PC-9 (cell line): ENCODE measurements at regions not wholly inside any gene's neighbourhood (a gene's known extent, or its start where the extent isn't known, plus 50 kb on each side); places are given as distances from the start of the nearest gene placed in this dataset.

ENCODE experiments used
- BruUV-seq: library from RNA; stranded (reverse); fragments of 400-500 nt; replicated peaks from 2 replicates; lab custom pipeline; 2021; lab: Mats Ljungman, UMichigan
- CTCF ChIA-PET: fragments of 300-600 bp; sonication (Branson Sonifier 250); formaldehyde crosslinking; loops from one replicate; lab custom pipeline; 2022; ENCODE audit warnings: antibody characterized with exemption; lab: Charles Lee
- POLR2A ChIA-PET: fragments of 300-600 bp; sonication (Branson Sonifier 250); formaldehyde crosslinking; loops from one replicate; lab custom pipeline; 2022; ENCODE audit warnings: antibody characterized with exemption; ENCODE audit not compliant: unreplicated experiment; lab: Charles Lee
- DNase-seq, 2 experiments: peaks; one replicate each; pipeline versions ENCODE4 v3.0.0 to v3.0.0-alpha.2; 2015 to 2022; ENCODE audit warnings: mixed read lengths in 1 of 2
- H2AFZ ChIP-seq: fragments of 200-600 bp; sonication (generic); 2 replicates; pipeline ENCODE4 v1.8.1; 2017; ENCODE audit warnings: antibody characterized with exemption
- H3F3A ChIP-seq: fragments of 200-600 bp; sonication (generic); 2 replicates; pipeline ENCODE4 v1.8.1; 2017; ENCODE audit warnings: antibody characterized with exemption, mild to moderate bottlenecking, low read depth; ENCODE audit not compliant: insufficient read depth
- H3K27ac ChIP-seq: fragments of 200-600 bp; sonication (generic); 2 replicates; pipeline ENCODE4 v1.6.1; 2016; ENCODE audit warnings: mixed run types
- H3K27me3 ChIP-seq: fragments of 200-600 bp; sonication (generic); 2 replicates; pipeline ENCODE4 v1.6.1; 2016; ENCODE audit warnings: low read depth, mixed run types; ENCODE audit not compliant: insufficient read depth
- H3K36me3 ChIP-seq: fragments of 200-600 bp; sonication (generic); 2 replicates; pipeline ENCODE4 v1.6.1; 2016; ENCODE audit warnings: low read depth, mixed run types
- H3K4me1 ChIP-seq: fragments of 200-600 bp; sonication (generic); replicated peaks from 2 replicates; pipeline ENCODE4 v1.6.1; 2016; ENCODE audit warnings: mixed run types; ENCODE audit not compliant: insufficient read depth
- H3K4me2 ChIP-seq: fragments of 200-600 bp; sonication (generic); 2 replicates; pipeline ENCODE4 v1.6.1; 2017; ENCODE audit warnings: mixed run types
- H3K4me3 ChIP-seq: fragments of 200-600 bp; sonication (generic); 2 replicates; pipeline ENCODE4 v1.6.1; 2016; ENCODE audit warnings: mixed run types
- H3K79me2 ChIP-seq: fragments of 200-600 bp; sonication (generic); 2 replicates; pipeline ENCODE4 v1.6.1; 2017; ENCODE audit warnings: low read depth, mixed run types
- H3K9me2 ChIP-seq: fragments of 200-600 bp; sonication (generic); 2 replicates; pipeline ENCODE4 v1.8.1; 2017; ENCODE audit warnings: mild to moderate bottlenecking; ENCODE audit not compliant: insufficient read depth
- H3K9me3 ChIP-seq: fragments of 200-600 bp; sonication (generic); 2 replicates; pipeline ENCODE4 v1.8.1; 2016; ENCODE audit warnings: low read depth; ENCODE audit not compliant: insufficient read depth
- H4K20me1 ChIP-seq: fragments of 200-600 bp; sonication (generic); 2 replicates; pipeline ENCODE4 v1.8.1; 2017; ENCODE audit not compliant: insufficient read depth
- EZH2 ChIP-seq: fragments of 200-600 bp; sonication (generic); IDR thresholded peaks from 2 replicates; pipeline ENCODE4 v1.8.0; 2017; ENCODE audit warnings: antibody characterized with exemption, low read depth
- intact Hi-C: fragments of 100-400 bp; cut with micrococcal nuclease; formaldehyde crosslinking; loops from one replicate; pipeline ENCODE4 v1.10.0; 2022; ENCODE audit not compliant: unreplicated experiment
- TF ChIP-seq, protein P1 (sequence below): fragments of 200-600 bp; sonication (generic); conservative IDR thresholded peaks from 2 replicates; pipeline ENCODE4 v1.6.1; 2017; ENCODE audit warnings: mixed run types, antibody characterized with exemption, mild to moderate bottlenecking, moderate library complexity

DNA sequence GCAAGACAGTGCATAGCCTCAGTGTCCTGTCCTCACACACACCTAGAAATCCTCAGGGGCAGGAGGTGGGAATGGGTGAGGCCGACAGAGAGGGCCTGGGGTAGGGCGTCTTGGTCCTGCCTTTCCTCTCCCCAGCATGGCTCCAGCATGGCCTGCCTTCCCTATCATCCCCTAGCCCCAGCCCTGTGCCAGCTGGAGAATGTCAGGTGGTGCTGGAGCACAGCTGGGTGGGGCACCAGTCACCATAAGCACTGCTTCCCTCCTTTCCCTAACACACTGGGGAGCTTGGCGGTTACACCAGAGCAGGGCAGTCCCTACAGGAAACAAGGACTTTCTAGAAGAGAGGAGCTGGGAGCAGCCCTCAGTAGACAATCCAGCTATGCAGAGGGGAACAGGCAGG is 236.8 kb downstream of the KLF13 start:
- Histone ChIP-seq H3K4me3 (no peak overlapping the region), H2AFZ (no peak overlapping the region), H3K4me2 (no peak overlapping the region), H3K79me2 (no peaks in the 10 kb centered on the region), H3K4me1 (no peaks in the 10 kb centered on the region), H3K9me2 (no peaks in the 10 kb centered on the region), H3F3A (no peaks in the 10 kb centered on the region), H3K27me3 (no peaks in the 10 kb centered on the region), H4K20me1 (no peaks in the 10 kb centered on the region), H3K27ac (no peak overlapping the region), H3K36me3 (no peaks in the 10 kb centered on the region), H3K9me3 (no peaks in the 10 kb centered on the region)
- TF ChIP-seq, protein P1, sequence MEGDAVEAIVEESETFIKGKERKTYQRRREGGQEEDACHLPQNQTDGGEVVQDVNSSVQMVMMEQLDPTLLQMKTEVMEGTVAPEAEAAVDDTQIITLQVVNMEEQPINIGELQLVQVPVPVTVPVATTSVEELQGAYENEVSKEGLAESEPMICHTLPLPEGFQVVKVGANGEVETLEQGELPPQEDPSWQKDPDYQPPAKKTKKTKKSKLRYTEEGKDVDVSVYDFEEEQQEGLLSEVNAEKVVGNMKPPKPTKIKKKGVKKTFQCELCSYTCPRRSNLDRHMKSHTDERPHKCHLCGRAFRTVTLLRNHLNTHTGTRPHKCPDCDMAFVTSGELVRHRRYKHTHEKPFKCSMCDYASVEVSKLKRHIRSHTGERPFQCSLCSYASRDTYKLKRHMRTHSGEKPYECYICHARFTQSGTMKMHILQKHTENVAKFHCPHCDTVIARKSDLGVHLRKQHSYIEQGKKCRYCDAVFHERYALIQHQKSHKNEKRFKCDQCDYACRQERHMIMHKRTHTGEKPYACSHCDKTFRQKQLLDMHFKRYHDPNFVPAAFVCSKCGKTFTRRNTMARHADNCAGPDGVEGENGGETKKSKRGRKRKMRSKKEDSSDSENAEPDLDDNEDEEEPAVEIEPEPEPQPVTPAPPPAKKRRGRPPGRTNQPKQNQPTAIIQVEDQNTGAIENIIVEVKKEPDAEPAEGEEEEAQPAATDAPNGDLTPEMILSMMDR, result no peak
- TF ChIP-seq EZH2, result no peak
- intact Hi-C loops, result no loop called here
- ChIA-PET POLR2A (no interaction called here), CTCF (no interaction called here)
- no peak for DNase-seq
- no TSS peak for BruUV-seq

DNA sequence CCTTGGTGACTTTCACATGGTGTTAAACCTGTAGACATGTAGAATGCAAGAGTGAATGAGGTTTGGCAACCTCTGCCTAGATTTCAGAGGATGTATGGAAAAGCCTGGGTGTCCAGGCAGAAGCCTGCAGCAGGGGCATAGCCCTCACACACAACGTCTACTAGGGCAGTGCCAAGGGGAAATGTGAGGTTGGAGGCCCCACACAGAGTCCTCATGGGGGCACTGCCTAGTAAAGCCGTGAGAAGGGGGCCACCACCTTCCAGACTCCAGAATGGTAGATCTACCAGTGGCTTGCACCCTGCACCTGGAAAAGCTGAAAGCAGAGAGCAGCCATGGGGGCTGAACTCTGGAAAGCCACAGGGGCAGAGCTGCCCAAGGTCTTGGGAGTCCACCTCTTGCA is 241.2 kb downstream of the KLF13 start:
- Histone ChIP-seq H3K36me3 (no peaks in the 10 kb centered on the region), H3K79me2 (no peaks in the 10 kb centered on the region), H3K4me3 (no peak overlapping the region), H3K4me1 (no peaks in the 10 kb centered on the region), H3F3A (no peaks in the 10 kb centered on the region), H3K9me3 (no peaks in the 10 kb centered on the region), H3K27me3 (peaks cover 21% of the 10 kb centered on the region), H3K4me2 (no peak overlapping the region), H3K27ac (no peak overlapping the region), H4K20me1 (no peaks in the 10 kb centered on the region), H2AFZ (no peak overlapping the region), H3K9me2 (no peaks in the 10 kb centered on the region)
- BruUV-seq, result no TSS peak
- no peak for DNase-seq
- TF ChIP-seq EZH2, result no peak
- TF ChIP-seq, protein P1, result no peak
- intact Hi-C loops, result no loop called here
- CTCF ChIA-PET, result no interaction called here
- POLR2A ChIA-PET, result no interaction called here

DNA sequence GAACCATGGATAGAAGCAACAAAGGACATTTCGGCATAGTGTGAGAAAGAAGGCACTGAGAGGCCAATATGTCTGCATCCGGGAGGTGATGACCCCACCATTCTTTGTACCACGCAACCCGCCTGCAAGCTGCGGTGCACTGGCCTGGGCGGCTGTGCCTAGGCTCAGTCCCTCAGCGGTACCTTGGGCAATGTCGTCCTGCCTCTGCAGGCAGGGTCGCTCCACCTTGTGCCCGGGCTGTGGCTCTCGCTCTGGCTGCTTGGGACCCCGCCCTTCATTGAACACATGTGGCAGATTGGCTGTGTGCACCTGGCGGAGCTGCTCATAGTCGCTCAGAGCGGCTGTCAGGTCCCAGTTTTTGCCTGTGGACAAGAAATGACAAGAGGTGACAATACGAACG is 243.2 kb downstream of the KLF13 start:
- H3K27me3 ChIP-seq, result peaks cover 21% of the 10 kb centered on the region
- no peak overlapping the region for H3K4me3 ChIP-seq
- ChIA-PET CTCF (no interaction called here), POLR2A (no interaction called here)
- no peaks in the 10 kb centered on the region for H3K36me3 ChIP-seq
- intact Hi-C loops, result no loop called here
- H3F3A ChIP-seq, result no peaks in the 10 kb centered on the region
- no peak overlapping the region for H3K27ac ChIP-seq
- H3K79me2 ChIP-seq, result no peaks in the 10 kb centered on the region
- no peak overlapping the region for H2AFZ ChIP-seq
- H4K20me1 ChIP-seq, result no peaks in the 10 kb centered on the region
- H3K9me2 ChIP-seq, result no peaks in the 10 kb centered on the region
- no peak for TF ChIP-seq EZH2
- TF ChIP-seq, protein P1, result no peak
- H3K9me3 ChIP-seq, result no peaks in the 10 kb centered on the region
- H3K4me1 ChIP-seq, result no peaks in the 10 kb centered on the region
- DNase-seq, result no peak
- no TSS peak for BruUV-seq
- H3K4me2 ChIP-seq, result no peak overlapping the region
